OCI-LY1 (cell line): ENCODE measurements at regions not wholly inside any gene's neighbourhood (a gene's known extent, or its start where the extent isn't known, plus 50 kb on each side); places are given as distances from the start of the nearest gene placed in this dataset.
"Not testable (repeated sequence)": the region's sequence is repeated elsewhere in the genome, so short reads cannot be mapped to it uniquely, and the experiment has no call there.

Experiments used
- EZH2 ChIP-seq: fragments of 200-600 bp; sonication (generic), shearing (Covaris generic); IDR thresholded peaks from 2 replicates; pipeline ENCODE4 v1.8.0; 2017; ENCODE audit warnings: borderline replicate concordance, mixed run types, mild to moderate bottlenecking, antibody characterized with exemption, low read length, moderate library complexity, mixed read lengths
- TF ChIP-seq, protein P1 (sequence below): fragments of 200-600 bp; sonication (generic), shearing (Covaris generic); IDR thresholded peaks from 2 replicates; pipeline ENCODE4 v1.5.1; 2017; ENCODE audit warnings: mild to moderate bottlenecking, antibody characterized with exemption, low read length, moderate library complexity, mixed read lengths

DNA sequence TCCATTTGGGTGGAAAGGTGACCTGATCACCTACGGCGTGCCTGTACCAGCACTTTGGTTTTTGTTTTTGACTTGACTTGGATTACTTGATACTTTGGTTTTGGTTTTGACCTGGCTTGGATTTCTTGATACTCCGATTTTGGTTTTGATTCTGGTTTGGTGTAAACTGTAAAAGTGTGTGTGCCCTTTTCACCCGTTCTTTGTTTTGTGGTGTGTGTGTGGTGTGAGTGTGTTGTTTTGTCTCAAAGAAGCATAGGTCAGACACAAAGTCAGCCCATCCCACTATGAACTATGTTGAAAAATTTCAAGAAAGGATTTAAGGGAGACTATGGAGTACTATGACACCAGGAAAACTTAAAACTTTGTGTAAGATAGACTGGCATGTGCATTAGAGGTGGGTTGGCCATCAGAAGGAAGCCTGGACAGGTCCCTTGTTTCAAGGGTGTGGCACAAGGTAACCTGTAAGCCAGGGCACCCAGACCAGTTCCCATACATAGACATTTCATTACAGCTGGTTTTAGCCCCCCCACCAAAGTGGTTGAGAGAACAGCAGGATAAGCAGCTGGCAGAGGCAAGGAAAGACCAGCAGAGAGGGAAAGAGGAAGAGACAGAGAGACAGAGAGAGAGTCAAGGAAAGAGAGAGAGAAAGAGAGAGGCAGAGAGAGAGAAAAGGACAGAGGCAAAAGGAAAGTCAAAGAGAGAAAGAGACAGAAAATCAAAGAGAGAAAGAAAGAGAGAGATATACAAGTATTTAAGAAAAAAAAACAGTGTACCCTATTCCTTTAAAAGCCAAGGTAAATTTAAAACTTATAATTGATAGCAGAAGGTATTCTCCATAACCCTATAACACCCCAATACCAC, 187.9 kb upstream of the NDUFV2 start:
- TF ChIP-seq EZH2 = not testable (repeated sequence)
- TF ChIP-seq, protein P1, sequence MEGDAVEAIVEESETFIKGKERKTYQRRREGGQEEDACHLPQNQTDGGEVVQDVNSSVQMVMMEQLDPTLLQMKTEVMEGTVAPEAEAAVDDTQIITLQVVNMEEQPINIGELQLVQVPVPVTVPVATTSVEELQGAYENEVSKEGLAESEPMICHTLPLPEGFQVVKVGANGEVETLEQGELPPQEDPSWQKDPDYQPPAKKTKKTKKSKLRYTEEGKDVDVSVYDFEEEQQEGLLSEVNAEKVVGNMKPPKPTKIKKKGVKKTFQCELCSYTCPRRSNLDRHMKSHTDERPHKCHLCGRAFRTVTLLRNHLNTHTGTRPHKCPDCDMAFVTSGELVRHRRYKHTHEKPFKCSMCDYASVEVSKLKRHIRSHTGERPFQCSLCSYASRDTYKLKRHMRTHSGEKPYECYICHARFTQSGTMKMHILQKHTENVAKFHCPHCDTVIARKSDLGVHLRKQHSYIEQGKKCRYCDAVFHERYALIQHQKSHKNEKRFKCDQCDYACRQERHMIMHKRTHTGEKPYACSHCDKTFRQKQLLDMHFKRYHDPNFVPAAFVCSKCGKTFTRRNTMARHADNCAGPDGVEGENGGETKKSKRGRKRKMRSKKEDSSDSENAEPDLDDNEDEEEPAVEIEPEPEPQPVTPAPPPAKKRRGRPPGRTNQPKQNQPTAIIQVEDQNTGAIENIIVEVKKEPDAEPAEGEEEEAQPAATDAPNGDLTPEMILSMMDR = not testable (repeated sequence)
